ENCODE measurements at regions not wholly inside any gene's neighbourhood (a gene's known extent, or its start where the extent isn't known, plus 50 kb on each side); places are given as distances from the start of the nearest gene placed in this dataset.

- Histone ChIP-seq H3K27me3 (replicated peaks in 1 of 4; ENCODE audit: control extremely low read depth in 1 of 4, control insufficient read depth in 3 of 4, insufficient read depth in 4 of 4, low read length in 3 of 4) (peaks cover 0 to 13% (median 0%) of the 10 kb centered on the region in 4 experiments), H3K9ac (ENCODE audit: low read length) (no peak overlapping the region), H3K9me3 (ENCODE audit: control extremely low read depth in 1 of 3, control insufficient read depth in 2 of 3, insufficient read depth in 1 of 3, low read length in 2 of 3) (no peaks in the 10 kb centered on the region), H4K20me1 (ENCODE audit: control insufficient read depth, insufficient read depth, low read length, poor library complexity, severe bottlenecking) (no peaks in the 10 kb centered on the region), H3K4me1 (ENCODE audit: control insufficient read depth in 2 of 2, insufficient read depth in 2 of 2, low read length in 2 of 2) (peaks cover 17 to 52% of the 10 kb centered on the region in 2 donors), H3K36me3 (replicated peaks in 1 of 2; ENCODE audit: control extremely low read depth in 1 of 2, control insufficient read depth in 1 of 2, extremely low read depth in 1 of 2, insufficient read depth in 2 of 2, low read length in 1 of 2) (no peaks in the 10 kb centered on the region), H3K79me2 (ENCODE audit: control insufficient read depth, insufficient read depth, low read length) (no peaks in the 10 kb centered on the region), H3K27ac (ENCODE audit: low read length in 2 of 2) (no peak overlapping the region), H3K4me2 (replicated peaks; ENCODE audit: low read depth, low read length, poor library complexity, severe bottlenecking) (no peak overlapping the region), H2AFZ (ENCODE audit: insufficient read depth, low read depth, low read length, poor library complexity, severe bottlenecking) (no peak overlapping the region), H3K4me3 (ENCODE audit: control extremely low read depth in 1 of 5, extremely low read depth in 1 of 5, insufficient read depth in 1 of 5, low read depth in 2 of 5, low read length in 4 of 5) (no peak overlapping the region)
- 91% methylated on average over 3 of the region's 4 CpGs for WGBS (ENCODE audit: insufficient coverage)
- DNase-seq: no peak
- ChIA-PET CTCF (interaction anchor here (1.5 kb wide), 1 partner anchor 17 kb away, joined by 5 read pairs; no protein-coding TSS in a partner anchor), POLR2A (no interaction called here)
- no peaks in the 10 kb centered on the region for H3K9me3 Mint-ChIP-seq (ENCODE audit: insufficient read depth)
- H3K4me1 Mint-ChIP-seq: peaks cover 53% of the 10 kb centered on the region
- no peak for ATAC-seq (ENCODE audit: low read depth)
- no peak overlapping the region for H3K27ac Mint-ChIP-seq
- TF ChIP-seq EZH2 (IDR thresholded peaks at IDR 0.05; ENCODE audit: borderline replicate concordance, insufficient read depth, low read depth, low read length, poor library complexity, severe bottlenecking): no peak
- no peak for TF ChIP-seq CTCF (IDR thresholded peaks at IDR 0.05)
- H3K4me3 Mint-ChIP-seq: no peak overlapping the region
- intact Hi-C loops (cut with micrococcal nuclease): no loop called here
- peaks cover 7% of the 10 kb centered on the region for H3K27me3 Mint-ChIP-seq
These were observed 114.9 kb downstream of the SIK1 start for GRCh38 chr21:43312011-43312410.

- Histone ChIP-seq H3K9ac (ENCODE audit: low read length) (no peak overlapping the region), H3K4me1 (ENCODE audit: control insufficient read depth in 2 of 2, insufficient read depth in 2 of 2, low read length in 2 of 2) (peaks cover 22 to 59% of the 10 kb centered on the region in 2 donors), H3K4me2 (replicated peaks; ENCODE audit: low read depth, low read length, poor library complexity, severe bottlenecking) (no peak overlapping the region), H3K27me3 (replicated peaks in 1 of 4; ENCODE audit: control extremely low read depth in 1 of 4, control insufficient read depth in 3 of 4, insufficient read depth in 4 of 4, low read length in 3 of 4) (peaks cover 0 to 10% (median 0%) of the 10 kb centered on the region in 4 experiments), H3K4me3 (ENCODE audit: control extremely low read depth in 1 of 5, extremely low read depth in 1 of 5, insufficient read depth in 1 of 5, low read depth in 2 of 5, low read length in 4 of 5) (no peak overlapping the region), H4K20me1 (ENCODE audit: control insufficient read depth, insufficient read depth, low read length, poor library complexity, severe bottlenecking) (no peaks in the 10 kb centered on the region), H3K27ac (ENCODE audit: low read length in 2 of 2) (no peak overlapping the region), H3K79me2 (ENCODE audit: control insufficient read depth, insufficient read depth, low read length) (no peaks in the 10 kb centered on the region), H2AFZ (ENCODE audit: insufficient read depth, low read depth, low read length, poor library complexity, severe bottlenecking) (no peak overlapping the region), H3K36me3 (replicated peaks in 1 of 2; ENCODE audit: control extremely low read depth in 1 of 2, control insufficient read depth in 1 of 2, extremely low read depth in 1 of 2, insufficient read depth in 2 of 2, low read length in 1 of 2) (no peaks in the 10 kb centered on the region), H3K9me3 (ENCODE audit: control extremely low read depth in 1 of 3, control insufficient read depth in 2 of 3, insufficient read depth in 1 of 3, low read length in 2 of 3) (no peaks in the 10 kb centered on the region)
- CTCF ChIA-PET: interaction anchor here (1.5 kb wide), 1 partner anchor 17 kb away, joined by 5 read pairs; no protein-coding TSS in a partner anchor
- H3K27me3 Mint-ChIP-seq: peaks cover 7% of the 10 kb centered on the region
- peak overlapping the region; percentile 1 for H3K4me3 Mint-ChIP-seq
- DNase-seq (no peak), ATAC-seq (ENCODE audit: low read depth) (no peak)
- POLR2A ChIA-PET: interaction anchor here (0.7 kb wide), 1 partner anchor 14 kb away, joined by 3 read pairs; no protein-coding TSS in a partner anchor
- TF ChIP-seq CTCF (IDR thresholded peaks at IDR 0.05) (no peak), EZH2 (IDR thresholded peaks at IDR 0.05; ENCODE audit: borderline replicate concordance, insufficient read depth, low read depth, low read length, poor library complexity, severe bottlenecking) (no peak)
- intact Hi-C loops (cut with micrococcal nuclease): no loop called here
- H3K4me1 Mint-ChIP-seq: peaks cover 56% of the 10 kb centered on the region
- H3K9me3 Mint-ChIP-seq (ENCODE audit: insufficient read depth): no peaks in the 10 kb centered on the region
- no peak overlapping the region for H3K27ac Mint-ChIP-seq
- 88% methylated on average over 6 of the region's 8 CpGs for WGBS (ENCODE audit: insufficient coverage)
These were observed 115.6 kb downstream of the SIK1 start for GRCh38 chr21:43311301-43311817.

Measured in B cell (primary cell).